NCI-H2107 treated with DMSO at 0.1 percent for 48 hours (cell line): ENCODE measurements at regions not wholly inside any gene's neighbourhood (a gene's known extent, or its start where the extent isn't known, plus 50 kb on each side); places are given as distances from the start of the nearest gene placed in this dataset.
"Not testable (repeated sequence)": the region's sequence is repeated elsewhere in the genome, so short reads cannot be mapped to it uniquely, and the experiment has no call there.

Experiments used
- DNase-seq: peaks from one replicate; lab custom pipeline; 2025; ENCODE audit not compliant: unreplicated experiment; lab: John Stamatoyannopoulos, UW

DNA sequence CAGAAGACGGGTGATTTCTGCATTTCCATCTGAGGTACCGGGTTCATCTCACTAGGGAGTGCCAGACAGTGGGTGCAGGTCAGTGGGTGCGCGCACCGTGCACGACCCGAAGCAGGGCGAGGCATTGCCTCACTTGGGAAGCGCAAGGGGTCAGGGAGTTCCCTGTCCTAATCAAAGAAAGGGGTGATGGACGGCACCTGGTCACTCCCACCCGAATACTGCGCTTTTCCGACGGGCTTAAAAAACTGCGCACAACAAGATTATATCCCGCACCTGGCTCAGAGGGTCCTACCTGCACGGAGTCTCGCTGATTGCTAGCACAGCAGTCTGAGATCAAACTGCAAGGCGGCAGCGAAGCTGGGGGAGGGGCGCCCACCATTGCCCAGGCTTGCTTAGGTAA, 1403.1 kb downstream of the REEP3 start:
- DNase-seq = not testable (repeated sequence)

DNA sequence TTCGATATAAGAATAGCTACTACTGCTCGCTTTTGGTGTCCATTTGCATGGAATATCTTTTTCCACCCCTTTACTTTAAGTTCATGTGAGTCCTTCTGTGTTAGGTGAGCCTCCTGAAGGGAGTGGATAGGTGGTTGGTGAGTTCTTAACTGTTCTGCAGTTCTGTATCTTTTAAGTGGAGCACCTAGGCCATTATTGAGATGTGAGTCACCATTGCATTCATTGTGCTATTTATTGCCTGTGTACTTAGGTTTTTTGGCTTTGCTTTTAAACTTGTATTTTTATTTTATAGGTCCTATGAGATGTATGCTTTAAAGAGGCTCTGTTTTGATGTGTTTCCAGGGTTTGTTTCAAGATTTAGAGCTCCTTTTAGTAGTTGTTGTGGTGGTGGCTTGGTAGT, 1430.8 kb downstream of the REEP3 start:
- no peak for DNase-seq

DNA sequence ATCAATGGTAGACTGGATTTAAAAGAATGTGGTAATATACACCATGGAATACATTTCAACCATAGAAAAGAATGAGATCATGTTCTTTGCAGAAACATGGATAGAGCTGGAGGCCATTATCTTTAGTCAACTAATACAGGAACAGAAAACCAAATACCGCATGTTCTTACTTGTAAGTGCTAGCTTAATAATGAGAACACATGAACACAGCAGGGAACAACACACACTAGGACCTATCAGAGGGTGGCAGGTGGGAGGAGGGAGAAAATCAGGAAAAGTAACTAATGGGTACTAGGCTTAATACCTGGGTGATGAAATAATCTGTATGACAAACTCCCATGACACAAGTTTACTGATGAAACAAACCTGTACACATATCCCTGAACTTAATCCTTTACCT, 1435.2 kb downstream of the REEP3 start:
- no peak for DNase-seq

DNA sequence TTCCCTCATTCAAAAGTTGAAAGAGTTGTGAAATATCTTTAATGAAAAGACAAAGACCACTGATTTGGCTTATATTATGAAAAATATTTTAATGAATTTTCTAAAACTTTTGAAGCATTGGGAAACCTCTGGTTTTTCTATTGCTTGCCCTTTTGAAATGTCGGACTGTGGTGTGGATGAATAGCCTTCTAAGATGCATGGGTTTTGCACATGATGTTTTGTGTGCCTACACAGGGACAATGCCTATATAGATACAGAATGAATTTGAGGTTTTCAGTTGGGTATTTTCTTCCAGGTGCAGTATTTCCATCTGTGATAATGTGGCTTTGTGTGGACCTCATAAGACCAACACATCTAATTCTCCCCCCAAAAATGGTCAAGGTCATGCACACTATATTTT, 1437.9 kb downstream of the REEP3 start:
- no peak for DNase-seq

DNA sequence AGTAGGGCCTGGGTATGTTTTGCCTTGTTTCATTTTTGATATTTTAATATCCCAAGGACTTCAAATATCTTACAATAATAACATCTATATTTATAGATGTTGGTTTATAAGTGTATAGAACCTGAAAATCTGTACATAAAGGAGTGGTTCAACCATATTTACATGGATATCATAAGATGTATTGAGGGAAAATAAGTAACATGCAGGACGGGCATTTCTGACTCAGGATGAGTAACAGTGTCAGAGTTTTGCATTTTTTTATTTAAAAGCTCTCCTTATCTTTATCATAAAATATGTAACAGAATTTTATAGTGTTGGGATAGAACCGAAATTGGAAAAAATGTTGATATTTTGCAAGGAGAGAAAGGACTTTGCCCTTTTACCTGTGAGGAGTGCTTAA, 1438.7 kb downstream of the REEP3 start:
- no peak for DNase-seq

DNA sequence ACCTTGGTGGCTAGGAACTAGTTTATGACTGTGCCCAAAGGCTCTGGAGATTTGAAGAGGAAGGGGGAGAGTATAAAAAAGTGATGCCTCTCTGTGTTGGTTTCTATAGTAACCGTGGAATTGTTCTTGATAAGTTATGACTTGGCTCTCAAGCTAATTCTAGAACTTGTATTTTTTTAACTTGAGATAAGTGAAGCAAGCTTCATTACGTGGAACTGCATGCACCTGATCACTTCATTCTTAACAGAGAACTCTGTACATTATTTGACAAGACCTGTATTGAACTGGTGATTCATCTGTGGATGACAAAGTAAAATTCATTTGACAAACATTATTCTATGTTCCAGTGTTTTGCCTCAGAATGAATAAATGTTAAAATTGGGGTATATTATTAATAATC, 1452.2 kb downstream of the REEP3 start:
- DNase-seq = no peak

DNA sequence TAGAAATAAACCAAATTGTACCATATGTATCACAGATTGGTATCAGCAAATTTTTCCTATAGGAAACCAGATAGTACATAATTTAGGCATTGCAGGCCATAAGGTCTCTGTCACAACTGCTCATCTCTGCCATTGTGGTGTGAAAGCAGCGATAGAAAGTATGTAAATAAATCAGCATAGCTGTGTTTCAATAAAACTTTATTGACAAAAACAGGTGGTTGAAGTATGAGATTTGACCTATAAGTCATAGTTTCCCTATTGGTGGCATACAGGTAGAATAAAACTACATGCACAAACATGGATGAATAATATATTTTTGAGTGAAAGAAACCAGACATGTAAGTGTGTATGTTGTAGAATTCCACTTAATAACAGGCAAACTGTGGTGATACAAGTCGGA, 1454.9 kb downstream of the REEP3 start:
- no peak for DNase-seq

DNA sequence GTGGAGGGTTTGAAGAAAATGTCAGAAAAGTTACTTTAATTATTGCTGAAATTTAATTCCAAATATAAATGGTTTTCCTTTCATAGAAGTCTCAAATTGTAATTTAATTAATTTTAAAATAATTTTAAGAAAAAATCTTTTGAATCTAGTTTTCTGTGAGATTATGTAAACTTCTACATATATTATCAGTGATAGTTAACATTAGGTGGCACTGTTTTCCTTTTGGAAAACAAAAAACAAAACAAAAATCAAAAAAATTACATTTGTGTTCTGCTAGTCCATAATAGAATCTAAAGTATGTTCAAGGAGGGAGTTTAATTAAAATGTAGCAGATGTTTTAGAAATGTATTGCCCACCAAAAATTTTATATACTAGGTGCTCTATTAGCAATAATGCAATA, 1456.7 kb downstream of the REEP3 start:
- no peak for DNase-seq

DNA sequence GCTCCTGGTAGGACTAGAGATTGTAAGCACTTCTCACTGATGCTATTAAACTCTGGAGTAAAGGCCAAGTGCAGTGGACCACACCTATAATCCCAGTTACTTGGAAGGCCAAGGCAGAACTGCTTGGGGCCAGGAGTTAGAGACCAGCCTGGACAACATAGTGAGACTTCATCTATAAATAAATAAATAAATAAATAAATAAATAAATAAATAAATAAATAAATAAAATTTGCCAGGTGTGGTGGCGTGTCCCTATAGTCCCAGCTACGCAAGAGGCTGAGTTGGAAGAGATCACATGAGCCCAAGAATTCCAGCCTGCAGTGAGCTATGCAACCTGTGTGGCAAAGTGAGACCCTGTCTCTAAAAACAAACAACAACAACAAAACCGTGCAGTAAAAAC, 1475.7 kb downstream of the REEP3 start:
- DNase-seq = no peak

DNA sequence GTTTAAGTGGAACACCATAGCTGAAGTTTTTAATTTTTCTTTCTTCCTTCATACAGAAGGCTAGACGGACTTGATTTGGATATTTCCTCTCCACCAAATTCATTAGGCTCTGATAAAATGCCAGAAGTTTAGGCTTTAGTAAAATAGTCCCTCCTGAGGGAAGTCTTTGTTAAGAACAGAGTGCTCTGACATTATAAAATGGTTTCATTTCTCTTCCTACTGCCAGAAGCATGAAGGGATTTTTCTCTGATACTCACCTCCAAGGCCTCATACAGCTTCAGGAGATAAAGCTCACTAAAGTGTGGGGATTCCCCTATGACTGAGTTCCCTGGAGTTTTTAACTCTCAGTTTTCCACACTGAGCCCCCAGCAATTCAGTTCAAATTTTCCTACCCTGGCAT, 1489.6 kb downstream of the REEP3 start:
- no peak for DNase-seq

DNA sequence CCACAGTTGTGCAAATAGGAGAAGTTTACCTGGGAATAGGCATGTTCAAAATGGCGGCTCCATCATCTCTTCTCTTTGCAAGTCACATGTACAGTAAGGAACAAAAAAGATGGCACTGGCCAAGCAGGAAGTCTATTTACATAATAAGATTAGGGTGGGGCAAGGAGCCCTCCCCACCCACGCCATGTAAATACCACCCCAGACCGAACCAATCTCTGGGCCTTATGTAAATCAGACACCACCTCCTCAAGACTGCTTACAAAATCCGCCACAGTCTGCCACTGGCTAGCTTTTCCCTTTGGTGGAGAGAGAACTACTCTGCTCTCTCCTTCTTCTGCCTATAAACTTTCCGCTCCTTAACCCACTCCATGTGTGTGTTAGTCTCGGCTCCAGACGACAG, 1496.3 kb downstream of the REEP3 start:
- DNase-seq = no peak

DNA sequence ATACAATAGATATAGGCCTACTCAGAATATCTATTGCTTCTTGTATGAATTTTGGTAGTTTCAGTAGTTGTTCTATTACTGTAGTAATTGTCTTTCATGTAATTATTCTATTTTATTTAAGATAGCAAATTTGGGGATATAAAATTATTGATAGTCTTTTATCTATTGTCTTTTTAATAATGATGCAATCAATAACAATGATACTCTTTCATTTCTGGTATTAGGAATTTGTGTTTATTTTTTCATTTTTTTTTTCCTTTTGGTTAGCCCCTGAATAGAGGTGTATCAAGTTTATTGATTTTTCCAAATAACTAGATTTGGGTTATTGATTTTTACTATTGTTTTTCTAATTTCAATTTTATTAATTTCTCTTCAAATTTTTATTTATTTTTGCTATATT, 1503.7 kb downstream of the REEP3 start:
- no peak for DNase-seq

DNA sequence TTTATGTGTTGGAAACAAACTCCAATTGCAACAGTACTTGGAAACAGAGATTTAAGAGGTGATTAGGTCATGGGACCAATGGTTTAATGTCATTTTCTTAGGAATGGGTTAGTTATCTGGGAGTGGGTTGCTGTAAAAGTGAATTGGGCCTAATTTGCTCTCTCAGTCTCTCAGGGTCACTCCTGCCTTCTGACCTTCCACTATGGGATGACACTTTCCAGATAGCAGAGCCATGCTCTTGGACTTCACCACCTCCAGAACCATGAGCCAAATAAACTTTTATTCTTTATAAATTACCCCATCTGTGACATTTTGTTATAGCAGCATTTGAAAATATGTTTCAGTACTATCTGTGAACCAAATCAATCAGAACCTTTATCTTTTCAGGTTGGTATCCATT, 1509.1 kb downstream of the REEP3 start:
- DNase-seq = no peak

DNA sequence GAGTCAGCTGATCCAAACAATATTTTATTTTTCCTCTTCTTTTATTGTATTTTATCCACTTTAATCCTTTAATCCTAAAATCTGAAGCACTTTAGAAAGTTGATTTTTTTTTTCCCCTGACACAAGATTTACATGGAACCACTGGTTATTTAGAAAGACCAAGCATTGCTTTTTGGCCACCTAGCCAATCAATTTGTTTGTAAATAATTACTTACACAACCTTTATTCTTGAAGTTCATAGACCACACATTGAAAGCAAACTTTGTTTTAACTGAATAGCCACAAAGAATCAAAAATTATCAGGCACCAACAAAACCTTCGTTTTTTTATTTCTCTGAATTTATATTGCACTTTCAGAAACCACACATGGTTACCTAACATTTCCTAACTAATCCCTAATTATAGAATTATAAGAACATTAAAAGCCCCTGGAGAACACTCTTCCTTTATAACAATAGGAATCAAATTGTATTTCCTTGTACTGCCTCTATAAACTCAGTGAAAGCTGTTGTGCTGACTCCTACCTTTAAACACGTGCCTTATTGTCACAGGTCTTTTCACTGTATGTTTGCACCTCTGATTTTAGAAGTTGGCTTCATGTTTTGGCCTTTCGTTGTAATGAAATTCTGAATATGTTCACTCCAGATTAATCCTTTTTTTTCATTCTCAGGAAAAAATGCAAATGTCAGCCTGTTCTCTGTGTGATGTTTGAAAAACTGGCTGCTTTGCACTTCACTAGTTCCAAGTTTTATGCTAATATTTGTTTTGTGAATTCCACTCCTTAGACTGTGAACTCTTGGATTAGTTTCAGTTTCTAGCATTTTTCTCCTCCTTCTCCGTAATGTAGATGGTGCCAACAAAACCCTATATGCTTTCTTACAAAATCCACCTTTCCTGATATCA, 1511.9 kb downstream of the REEP3 start:
- DNase-seq = no peak

DNA sequence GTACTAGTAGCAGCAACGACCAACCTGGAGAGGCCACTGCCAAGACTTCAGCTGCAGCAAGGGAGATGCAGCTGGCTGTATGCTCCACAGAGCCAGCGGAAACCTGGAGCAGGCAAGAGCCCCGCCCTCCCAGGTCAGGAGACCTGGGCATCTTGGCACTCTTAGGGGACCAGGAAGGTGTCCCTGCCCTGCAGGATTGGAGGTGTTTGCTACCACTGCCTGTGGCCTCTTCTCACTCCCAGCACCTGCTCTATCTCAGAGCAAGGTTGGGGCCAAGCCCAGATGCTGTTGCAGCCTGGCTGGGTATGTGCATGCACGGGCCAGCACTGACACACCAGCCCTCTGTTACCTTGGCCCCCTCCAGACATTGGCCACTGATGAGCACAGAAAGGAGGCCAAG, 1512.8 kb downstream of the REEP3 start:
- no peak for DNase-seq

DNA sequence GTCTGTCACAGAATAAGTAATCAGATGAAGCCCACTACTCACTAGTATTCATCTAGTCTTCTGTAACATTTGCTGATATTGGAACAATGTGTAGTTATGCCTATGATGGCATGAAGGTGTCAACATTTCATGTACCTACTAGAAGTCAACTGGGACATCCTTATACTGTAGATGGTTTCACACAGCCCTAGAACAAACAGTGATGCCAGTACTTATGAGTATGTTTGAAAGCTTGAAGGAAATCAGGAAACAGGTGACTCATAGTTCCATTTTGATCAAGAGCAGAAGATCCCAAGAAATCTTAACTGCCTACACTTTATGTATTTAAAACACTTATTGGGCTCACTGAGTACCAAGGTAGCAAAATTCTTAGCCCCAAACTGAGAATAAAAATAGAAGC, 1519.6 kb downstream of the REEP3 start:
- DNase-seq = no peak

DNA sequence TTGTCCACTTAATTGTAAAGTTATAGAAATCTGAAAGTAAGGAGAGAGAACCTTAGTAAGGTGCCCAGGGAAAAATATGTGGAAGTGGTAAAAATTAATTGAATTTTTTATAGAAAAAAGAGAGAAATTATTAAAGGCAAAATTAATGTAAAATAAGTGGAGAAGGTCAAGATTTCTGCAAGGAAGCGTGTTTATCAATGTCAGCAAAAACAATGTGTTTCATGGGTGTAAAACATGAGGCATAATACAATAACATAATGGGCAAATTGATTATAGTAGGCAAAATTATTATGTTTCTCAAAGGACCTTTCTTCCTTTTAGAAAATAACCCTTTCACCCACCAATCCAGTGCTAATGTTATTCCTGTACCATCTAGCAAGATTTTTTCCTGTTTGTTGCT, 1520.1 kb downstream of the REEP3 start:
- no peak for DNase-seq

DNA sequence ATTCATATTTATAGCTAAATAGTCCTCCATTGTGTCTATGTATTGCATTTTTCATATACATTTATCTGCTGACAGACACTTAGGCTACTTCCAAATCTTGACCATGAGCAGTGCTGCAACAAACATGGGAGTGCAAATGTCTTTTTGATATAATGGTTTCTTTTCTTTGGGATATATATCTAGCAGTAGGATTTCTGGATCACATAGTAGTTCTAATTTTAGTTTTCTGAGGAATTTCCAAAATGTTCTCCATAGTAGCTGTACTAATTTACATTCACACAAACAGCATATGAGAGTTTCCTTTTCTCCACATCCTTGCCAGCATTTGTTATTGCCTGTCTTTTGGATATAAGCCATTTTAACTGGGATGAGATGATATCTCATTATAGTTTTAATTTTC, 1521.3 kb downstream of the REEP3 start:
- no peak for DNase-seq

DNA sequence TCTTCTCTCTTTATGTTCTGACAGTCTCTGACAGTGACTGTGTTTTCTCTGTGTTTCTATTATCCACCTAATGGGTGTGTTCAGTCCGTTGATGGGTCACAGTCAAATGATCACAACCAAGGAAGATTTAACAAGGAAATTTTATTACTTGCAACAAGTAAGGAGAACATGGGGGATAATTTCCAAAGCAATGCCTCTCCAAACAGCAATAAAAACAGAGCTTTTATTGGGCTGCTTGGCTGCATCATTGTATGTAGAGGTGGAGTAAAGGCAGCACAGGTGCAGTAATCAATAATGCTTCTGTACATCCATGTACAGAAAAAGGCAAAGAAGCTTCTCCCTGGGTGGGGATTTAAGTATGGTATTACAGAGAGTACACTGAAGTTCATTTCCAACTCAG, 1525.6 kb downstream of the REEP3 start:
- no peak for DNase-seq

DNA sequence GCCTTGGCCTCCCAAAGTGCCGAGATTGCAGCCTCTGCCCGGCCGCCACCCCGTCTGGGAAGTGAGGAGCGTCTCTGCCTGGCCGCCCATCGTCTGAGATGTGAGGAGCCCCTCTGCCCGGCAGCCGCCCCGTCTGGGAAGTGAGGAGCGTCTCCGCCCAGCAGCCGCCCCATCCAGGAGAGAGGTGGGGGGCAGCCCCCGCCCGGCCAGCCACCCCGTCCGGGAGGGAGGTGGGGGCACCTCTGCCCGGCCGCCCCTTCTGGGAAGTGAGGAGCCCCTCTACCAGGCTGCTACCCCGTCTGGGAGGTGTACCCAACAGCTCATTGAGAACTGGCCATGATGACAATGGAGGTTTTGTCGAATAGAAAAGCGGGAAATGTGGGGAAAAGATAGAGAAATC, 1530.9 kb downstream of the REEP3 start:
- not testable (repeated sequence) for DNase-seq

DNA sequence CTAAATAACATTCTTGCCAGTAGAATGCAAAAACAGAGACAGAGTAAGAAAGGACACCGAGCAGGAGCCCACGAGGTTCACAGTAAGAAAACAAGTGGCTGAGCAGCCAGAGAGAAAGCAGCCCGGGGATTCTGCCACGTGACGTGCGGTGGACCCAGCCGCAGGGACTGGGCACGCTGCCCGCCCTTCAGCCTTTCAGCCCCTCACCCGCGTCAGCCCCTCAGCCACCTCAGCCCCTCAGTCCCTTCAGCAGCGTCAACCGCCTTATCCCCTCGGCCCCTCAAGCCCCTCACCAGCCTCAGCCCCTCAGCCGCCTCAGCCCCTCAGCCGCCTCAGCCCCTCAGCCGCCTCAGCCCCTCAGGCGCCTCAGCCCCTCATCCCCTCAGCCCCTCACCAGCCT, 1532.2 kb downstream of the REEP3 start:
- not testable (repeated sequence) for DNase-seq

DNA sequence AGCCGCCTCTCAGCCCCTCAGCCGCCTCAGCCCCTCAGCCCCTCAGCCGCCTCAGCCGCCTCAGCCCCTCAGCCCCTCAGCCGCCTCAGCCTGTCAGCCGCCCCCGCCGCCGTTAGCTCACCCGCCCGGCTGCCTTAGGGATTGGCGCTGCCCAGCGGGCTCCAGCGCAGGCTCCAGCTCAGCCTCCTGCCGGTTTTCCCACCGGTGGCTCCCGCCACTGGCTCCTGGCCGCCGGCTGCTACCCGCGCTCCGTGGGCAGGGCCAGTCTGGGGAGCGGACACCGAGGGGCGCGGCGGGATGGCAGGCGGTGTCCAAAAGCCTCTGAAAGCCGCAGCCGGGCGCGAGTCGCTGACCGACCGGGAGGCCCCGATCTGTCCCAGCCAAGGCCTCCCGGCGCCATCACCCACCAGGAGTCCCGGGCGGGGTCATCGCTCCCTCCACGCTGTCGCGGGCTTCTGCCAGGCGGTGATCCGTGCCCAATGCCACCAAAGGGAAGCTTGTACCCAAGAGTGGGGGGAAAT, 1532.7 kb downstream of the REEP3 start:
- not testable (repeated sequence) for DNase-seq

DNA sequence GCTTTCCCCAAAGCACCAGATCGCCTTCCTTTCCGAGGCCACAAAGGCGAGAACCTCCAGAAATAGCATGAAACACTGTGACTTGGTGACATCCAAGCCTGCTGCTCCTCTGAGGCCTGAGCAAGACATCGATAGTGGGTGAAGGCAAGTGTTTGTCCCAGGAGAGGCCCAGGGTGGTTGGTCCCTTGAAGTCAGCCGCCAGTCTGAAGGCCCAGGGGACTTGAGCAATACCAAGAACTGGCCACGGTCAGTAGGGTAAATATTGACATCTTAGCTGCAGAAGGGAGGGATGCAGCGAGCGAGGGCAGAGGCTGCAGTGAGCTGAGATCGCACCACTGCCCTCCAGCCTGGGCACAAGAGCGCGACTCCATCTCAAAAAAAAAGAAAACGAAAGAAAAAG, 1533.5 kb downstream of the REEP3 start:
- DNase-seq = not testable (repeated sequence)
